Heart right ventricle (tissue), 16 donors: ENCODE measurements at regions not wholly inside any gene's neighbourhood (a gene's known extent, or its start where the extent isn't known, plus 50 kb on each side); places are given as distances from the start of the nearest gene placed in this dataset.

Experiments
- ATAC-seq, 8 donors: fragments of 200-7000 bp; cut with Tn5 transposase; one replicate each; pipeline ENCODE4 v1.9.1; 2020; ENCODE audit warnings: mild to moderate bottlenecking in 8 of 8, moderate library complexity in 8 of 8, moderate number of reproducible peaks in 1 of 8
- DNase-seq, 2 donors: peaks; one replicate each; pipeline ENCODE4 v3.0.0-alpha.2; 2020
- H3K27ac ChIP-seq, 10 donors: fragments of 200-600 bp; sonication (generic) in 2 of 10; one replicate each; pipeline versions ENCODE4 v1.5.0 to v1.8.0; 2020 to 2022; ENCODE audit warnings: mild to moderate bottlenecking in 3 of 10
- H3K27me3 ChIP-seq, 7 donors: fragments of 200-600 bp; one replicate each; pipeline ENCODE4 v1.8.0; 2021 to 2022; ENCODE audit warnings: mild to moderate bottlenecking in 2 of 7
- H3K36me3 ChIP-seq, 9 donors: fragments of 200-600 bp; sonication (generic) in 1 of 9; one replicate each; pipeline versions ENCODE4 v1.5.0 to v1.8.0; 2020 to 2022; ENCODE audit warnings: mild to moderate bottlenecking in 2 of 9
- H3K4me1 ChIP-seq, 9 donors: fragments of 200-600 bp; sonication (generic) in 1 of 9; one replicate each; pipeline versions ENCODE4 v1.5.0 to v1.8.0; 2020 to 2022; ENCODE audit warnings: mild to moderate bottlenecking in 4 of 9
- H3K4me3 ChIP-seq, 10 donors: fragments of 200-600 bp; sonication (generic) in 2 of 10; one replicate each; pipeline versions ENCODE4 v1.5.0 to v1.8.0; 2020 to 2022; ENCODE audit warnings: mild to moderate bottlenecking in 7 of 10, moderate library complexity in 2 of 10
- H3K9me3 ChIP-seq, 11 donors: fragments of 200-600 bp in 10 of 11; sonication (generic) in 2 of 11; one replicate each; pipeline versions ENCODE4 v1.5.0 to v1.8.0; 2013 to 2022; ENCODE audit warnings: mild to moderate bottlenecking in 2 of 11, control low read depth in 1 of 11, moderate library complexity in 1 of 11
- CTCF ChIP-seq, 9 donors: fragments of 200-600 bp; sonication (generic) in 2 of 9; IDR thresholded peaks; one replicate each; pipeline versions ENCODE4 v1.5.0 to v1.8.0; 2021 to 2022; ENCODE audit warnings: antibody characterized with exemption in 9 of 9, mild to moderate bottlenecking in 5 of 9, moderate library complexity in 1 of 9
- WGBS, 2 donors: extraction: QIAGEN DNeasy Blood & Tissue Kit; methylation state at CpG; one replicate each; pipeline ENCODE4 v1.1.7; 2013; ENCODE audit warnings: inconsistent platforms in 1 of 2; 5-methylcytosine and 5-hydroxymethylcytosine counted together
- intact Hi-C, 10 donors: fragments of 100-400 bp; cut with DNase I; formaldehyde crosslinking; loops; one replicate each; pipeline versions ENCODE4 v1.11.1 to v1.14.2; 2022
- donor health status: Arrhythmogenic right ventricular cardiomyopathy.
- donor health status: ischemic (EF 13 %, LVEDD 7.1; RV severe dilation, severe dysfunction).
- donor health status: healthy with polysubstance abuse.
- donor health status: DM: no; HTN: yes; CAD: no.
- donor health status: DM: no; HTN: no; CAD: no.
- donor health status: ischemic (EF 25% LVEDD 6.9; RV normal size, moderate dysfunction).
- donor health status: ischemic (EF 25% LVEDD 5.7; RV mildly dilated, moderate dysfunction).
- donor health status: healthy.
- donor health status: DM: yes; HTN: yes; CAD: no.
- donor health status: Ischemic cardiomyopathy.
- donor health status: ischemic (EF 35%, LVEDD 5.7; RV mildly dilated, moderate dysfunction).
- donor health status: nonischemic (EF 11% LVEDD 7.7; RV severe dilation, severe dysfunction).
- donor health status: DM: yes; HTN: yes; CAD: no.
- donor health status: PGD.
- donor health status: ischemic (EF 29% LVEDD 5.4; RV normal size, mild dysfunction).
- donor health status: nonischemic (EF 23%, LVEDD 6.1; RV moderate dilation, normal function).

GRCh38 chr5:74370168-74370567, 270.4 kb downstream of the ENC1 start:
- Histone ChIP-seq H3K4me3 (no peak overlapping the region), H3K36me3 (no peaks in the 10 kb centered on the region), H3K4me1 (peaks cover 0 to 23% (median 7%) of the 10 kb centered on the region in 9 donors), H3K9me3 (peaks cover 0 to 14% (median 0%) of the 10 kb centered on the region in 11 donors), H3K27me3 (no peaks in the 10 kb centered on the region), H3K27ac (peak overlapping the region in 1 of 10 donors; percentile 0)
- DNase-seq = no peak
- intact Hi-C loops = no loop called here
- no peak for TF ChIP-seq CTCF (IDR thresholded peaks at IDR 0.05)
- no peak for ATAC-seq
- 46 to 55% methylated on average over 7 of the region's 7 CpGs for WGBS, 2 donors

- Histone ChIP-seq H3K4me3 (no peak overlapping the region), H3K9me3 (peaks cover 0 to 14% (median 0%) of the 10 kb centered on the region in 11 donors), H3K4me1 (peaks cover 0 to 28% (median 7%) of the 10 kb centered on the region in 9 donors), H3K27ac (peak overlapping the region in 1 of 10 donors; percentile 79), H3K36me3 (no peaks in the 10 kb centered on the region), H3K27me3 (no peaks in the 10 kb centered on the region)
- TF ChIP-seq CTCF (IDR thresholded peaks at IDR 0.05) = no peak
- ATAC-seq (no peak), DNase-seq (no peak)
- WGBS, 2 donors = 91 to 92% methylated on average over 6 of the region's 6 CpGs
- intact Hi-C loops = no loop called here
Measured at GRCh38 chr5:74369173-74369572, 271.4 kb downstream of the ENC1 start.

- Histone ChIP-seq H3K4me3 (no peak overlapping the region), H3K36me3 (no peaks in the 10 kb centered on the region), H3K4me1 (peaks cover 0 to 39% (median 7%) of the 10 kb centered on the region in 9 donors), H3K27me3 (no peaks in the 10 kb centered on the region), H3K27ac (peak overlapping the region in 8 of 10 donors; percentile 16 to 79 (median 56)), H3K9me3 (peaks cover 0 to 14% (median 0%) of the 10 kb centered on the region in 11 donors)
- 73% methylated on average over 4 of the region's 4 CpGs for WGBS, 2 donors
- TF ChIP-seq CTCF (IDR thresholded peaks at IDR 0.05) = no peak
- ATAC-seq = peak; percentile 71 to 88 (median 81)
- DNase-seq = peak in 1 of 2 donors; percentile 25
- intact Hi-C loops = no loop called here
Measured at GRCh38 chr5:74367934-74368333, 272.6 kb downstream of the ENC1 start.

DNA sequence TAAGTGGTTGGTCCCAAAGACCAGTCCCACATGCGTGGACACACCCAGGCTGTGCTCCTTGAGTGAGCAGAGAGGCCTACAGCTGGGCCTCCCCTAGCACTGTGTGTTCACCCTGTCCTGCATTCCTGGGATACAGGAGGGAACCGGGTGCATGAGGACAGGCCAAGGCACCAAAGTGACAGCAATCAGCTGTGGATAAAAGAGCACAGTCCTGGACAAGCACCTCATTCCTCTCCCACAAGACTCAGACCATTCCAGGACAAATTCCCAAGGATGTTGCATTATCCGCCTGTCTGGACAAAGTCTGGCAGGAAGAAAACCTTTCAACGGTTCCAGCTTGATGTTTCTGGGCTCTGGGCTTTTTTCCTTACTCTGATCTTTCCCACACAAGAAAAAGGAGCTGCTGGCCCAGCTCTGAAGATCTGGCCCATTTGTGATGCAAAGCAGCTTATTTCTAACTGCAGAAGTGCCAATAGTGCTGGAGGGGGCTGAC, 273.2 kb downstream of the ENC1 start:
- DNase-seq = no peak
- peak overlapping the region in 8 of 10 donors; percentile 14 to 79 (median 54) for H3K27ac ChIP-seq

More for the DNA sequence above, 273.2 kb downstream of the ENC1 start:
- H3K9me3 ChIP-seq = peaks cover 0 to 14% (median 0%) of the 10 kb centered on the region in 11 donors
- TF ChIP-seq CTCF (IDR thresholded peaks at IDR 0.05) = no peak
- intact Hi-C loops = no loop called here
- peaks cover 0 to 45% (median 7%) of the 10 kb centered on the region in 9 donors for H3K4me1 ChIP-seq
- ATAC-seq = peak; percentile 40 to 86 (median 66)
- H3K4me3 ChIP-seq = no peak overlapping the region
- H3K36me3 ChIP-seq = no peaks in the 10 kb centered on the region
- no peaks in the 10 kb centered on the region for H3K27me3 ChIP-seq
- 48 to 57% methylated on average over 4 of the region's 4 CpGs for WGBS, 2 donors
